WTC11 (cell line): ENCODE measurements at regions not wholly inside any gene's neighbourhood (a gene's known extent, or its start where the extent isn't known, plus 50 kb on each side); places are given as distances from the start of the nearest gene placed in this dataset.

Experiments used
- GRHL2 ChIP-seq: fragments of 250-450 bp; sonication (Bioruptor Pico); IDR thresholded peaks from 2 replicates; pipeline ENCODE4 v1.8.0; 2022; ENCODE audit warnings: mild to moderate bottlenecking, moderate library complexity; ENCODE audit not compliant: insufficient replicate concordance, severe bottlenecking
- GTF2I ChIP-seq: fragments of 250-450 bp; sonication (Bioruptor Pico); conservative IDR thresholded peaks from 2 replicates; pipeline ENCODE4 v1.4.0; 2021; ENCODE audit warnings: mild to moderate bottlenecking
- TF ChIP-seq, protein P1 (sequence below): sonication (generic); formaldehyde crosslinking; IDR thresholded peaks from 2 replicates; pipeline ENCODE4 v1.8.0; 2022; ENCODE audit warnings: mild to moderate bottlenecking, missing genetic modification reagents
- TF ChIP-seq, protein P2 (sequence below): sonication (generic); formaldehyde crosslinking; IDR thresholded peaks from 2 replicates; pipeline ENCODE4 v1.8.1; 2023; ENCODE audit warnings: mild to moderate bottlenecking, missing genetic modification reagents, moderate library complexity
- TF ChIP-seq, protein P3 (sequence below): sonication (generic); formaldehyde crosslinking; IDR thresholded peaks from 2 replicates; pipeline ENCODE4 v1.8.0; 2023; ENCODE audit warnings: missing genetic modification reagents
- TF ChIP-seq, protein P4 (sequence below): fragments of 200-600 bp; IDR thresholded peaks from 2 replicates; pipeline ENCODE4 v1.8.0; 2022; ENCODE audit warnings: antibody characterized with exemption

DNA sequence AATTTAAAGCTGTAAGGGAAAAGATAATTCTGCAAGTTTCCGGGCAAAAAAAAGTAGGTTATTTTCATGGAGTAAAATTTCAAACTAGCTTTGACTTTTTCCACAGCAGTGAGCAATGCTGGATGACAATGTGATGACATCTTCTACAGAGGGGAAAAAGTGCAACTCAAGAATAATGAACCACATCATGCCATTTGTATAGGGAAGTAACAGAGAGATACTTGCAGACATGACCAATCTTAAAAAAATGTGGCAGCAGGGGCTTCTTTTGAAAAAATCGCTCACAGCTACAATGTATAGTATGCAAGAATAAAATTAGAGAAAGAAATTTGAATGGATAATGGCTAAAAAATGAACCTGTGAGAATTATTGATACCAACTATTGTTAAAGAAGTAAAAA, 115.5 kb downstream of the DHRS2 start:
- TF ChIP-seq, protein P1, sequence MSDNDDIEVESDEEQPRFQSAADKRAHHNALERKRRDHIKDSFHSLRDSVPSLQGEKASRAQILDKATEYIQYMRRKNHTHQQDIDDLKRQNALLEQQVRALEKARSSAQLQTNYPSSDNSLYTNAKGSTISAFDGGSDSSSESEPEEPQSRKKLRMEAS (CRISPR knock-in tag), result no peak
- no peak for TF ChIP-seq GRHL2 (CRISPR knock-in tag)
- TF ChIP-seq GTF2I (CRISPR knock-in tag), result no peak
- TF ChIP-seq, protein P2, sequence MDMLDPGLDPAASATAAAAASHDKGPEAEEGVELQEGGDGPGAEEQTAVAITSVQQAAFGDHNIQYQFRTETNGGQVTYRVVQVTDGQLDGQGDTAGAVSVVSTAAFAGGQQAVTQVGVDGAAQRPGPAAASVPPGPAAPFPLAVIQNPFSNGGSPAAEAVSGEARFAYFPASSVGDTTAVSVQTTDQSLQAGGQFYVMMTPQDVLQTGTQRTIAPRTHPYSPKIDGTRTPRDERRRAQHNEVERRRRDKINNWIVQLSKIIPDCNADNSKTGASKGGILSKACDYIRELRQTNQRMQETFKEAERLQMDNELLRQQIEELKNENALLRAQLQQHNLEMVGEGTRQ, result no peak
- TF ChIP-seq, protein P3, sequence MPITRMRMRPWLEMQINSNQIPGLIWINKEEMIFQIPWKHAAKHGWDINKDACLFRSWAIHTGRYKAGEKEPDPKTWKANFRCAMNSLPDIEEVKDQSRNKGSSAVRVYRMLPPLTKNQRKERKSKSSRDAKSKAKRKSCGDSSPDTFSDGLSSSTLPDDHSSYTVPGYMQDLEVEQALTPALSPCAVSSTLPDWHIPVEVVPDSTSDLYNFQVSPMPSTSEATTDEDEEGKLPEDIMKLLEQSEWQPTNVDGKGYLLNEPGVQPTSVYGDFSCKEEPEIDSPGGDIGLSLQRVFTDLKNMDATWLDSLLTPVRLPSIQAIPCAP (CRISPR knock-in tag), result no peak
- TF ChIP-seq, protein P4, sequence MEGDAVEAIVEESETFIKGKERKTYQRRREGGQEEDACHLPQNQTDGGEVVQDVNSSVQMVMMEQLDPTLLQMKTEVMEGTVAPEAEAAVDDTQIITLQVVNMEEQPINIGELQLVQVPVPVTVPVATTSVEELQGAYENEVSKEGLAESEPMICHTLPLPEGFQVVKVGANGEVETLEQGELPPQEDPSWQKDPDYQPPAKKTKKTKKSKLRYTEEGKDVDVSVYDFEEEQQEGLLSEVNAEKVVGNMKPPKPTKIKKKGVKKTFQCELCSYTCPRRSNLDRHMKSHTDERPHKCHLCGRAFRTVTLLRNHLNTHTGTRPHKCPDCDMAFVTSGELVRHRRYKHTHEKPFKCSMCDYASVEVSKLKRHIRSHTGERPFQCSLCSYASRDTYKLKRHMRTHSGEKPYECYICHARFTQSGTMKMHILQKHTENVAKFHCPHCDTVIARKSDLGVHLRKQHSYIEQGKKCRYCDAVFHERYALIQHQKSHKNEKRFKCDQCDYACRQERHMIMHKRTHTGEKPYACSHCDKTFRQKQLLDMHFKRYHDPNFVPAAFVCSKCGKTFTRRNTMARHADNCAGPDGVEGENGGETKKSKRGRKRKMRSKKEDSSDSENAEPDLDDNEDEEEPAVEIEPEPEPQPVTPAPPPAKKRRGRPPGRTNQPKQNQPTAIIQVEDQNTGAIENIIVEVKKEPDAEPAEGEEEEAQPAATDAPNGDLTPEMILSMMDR, result no peak
